MM.1S (cell line): ENCODE measurements at regions not wholly inside any gene's neighbourhood (a gene's known extent, or its start where the extent isn't known, plus 50 kb on each side); places are given as distances from the start of the nearest gene placed in this dataset.

ENCODE experiments used
- DNase-seq: peaks from one replicate; pipeline ENCODE4 v3.0.0-alpha.2; 2015
- H2AFZ ChIP-seq: fragments of 300-600 bp; sonication (generic); 2 replicates; pipeline ENCODE4 v1.6.0; 2016; ENCODE audit warnings: antibody characterized with exemption, low read length
- H3F3A ChIP-seq: fragments of 300-600 bp; sonication (generic); 2 replicates; pipeline ENCODE4 v1.6.1; 2016; ENCODE audit warnings: mild to moderate bottlenecking, antibody characterized with exemption, low read length, moderate library complexity, mixed read lengths; ENCODE audit not compliant: insufficient read depth
- H3K27ac ChIP-seq: fragments of 300-600 bp; sonication (generic); 2 replicates; pipeline ENCODE4 v1.5.1; 2016; ENCODE audit warnings: mild to moderate bottlenecking, low read length
- H3K27me3 ChIP-seq: fragments of 300-600 bp; sonication (generic); replicated peaks from 2 replicates; pipeline ENCODE4 v1.6.0; 2016; ENCODE audit warnings: low read length; ENCODE audit not compliant: insufficient read depth
- H3K36me3 ChIP-seq: fragments of 300-600 bp; sonication (generic); replicated peaks from 2 replicates; pipeline ENCODE4 v1.6.1; 2016; ENCODE audit warnings: mild to moderate bottlenecking, low read length, mixed read lengths; ENCODE audit not compliant: insufficient read depth
- H3K4me1 ChIP-seq: fragments of 300-600 bp; sonication (generic); 2 replicates; pipeline ENCODE4 v1.6.1; 2016; ENCODE audit warnings: low read length, mixed read lengths
- H3K4me2 ChIP-seq: fragments of 300-600 bp; sonication (generic); 2 replicates; pipeline ENCODE4 v1.6.0; 2016; ENCODE audit warnings: low read depth, low read length
- H3K4me3 ChIP-seq: fragments of 300-600 bp; sonication (generic); 2 replicates; pipeline ENCODE4 v1.5.1; 2016; ENCODE audit warnings: low read length, mixed read lengths
- H3K79me2 ChIP-seq: fragments of 300-600 bp; sonication (generic); 2 replicates; pipeline ENCODE4 v1.6.1; 2016; ENCODE audit warnings: mixed run types, low read length, mixed read lengths
- H3K9ac ChIP-seq: fragments of 300-600 bp; sonication (generic); 2 replicates; pipeline ENCODE4 v1.6.1; 2016; ENCODE audit warnings: low read length, mixed read lengths
- H3K9me2 ChIP-seq: fragments of 300-600 bp; sonication (generic); replicated peaks from 2 replicates; pipeline ENCODE4 v1.6.1; 2016; ENCODE audit warnings: mild to moderate bottlenecking, low read length, mixed read lengths; ENCODE audit not compliant: insufficient read depth
- H3K9me3 ChIP-seq: fragments of 300-600 bp; sonication (generic); replicated peaks from 2 replicates; pipeline ENCODE4 v1.6.1; 2016; ENCODE audit warnings: mild to moderate bottlenecking, low read length, mixed read lengths; ENCODE audit not compliant: insufficient read depth
- H4K20me1 ChIP-seq: fragments of 300-600 bp; sonication (generic); 2 replicates; pipeline ENCODE4 v1.6.1; 2016; ENCODE audit warnings: mild to moderate bottlenecking, low read length, moderate library complexity, mixed read lengths; ENCODE audit not compliant: insufficient read depth
- EZH2 ChIP-seq: fragments of 300-600 bp; sonication (generic); optimal IDR thresholded peaks from 2 replicates; pipeline ENCODE3; 2017; ENCODE audit warnings: low read depth, mild to moderate bottlenecking, antibody characterized with exemption, low read length, mixed read lengths
- EZH2phosphoT487 ChIP-seq: fragments of 300-600 bp; sonication (generic); IDR thresholded peaks from 2 replicates; pipeline ENCODE4 v1.6.1; 2018; ENCODE audit warnings: antibody characterized with exemption, low read length
- TF ChIP-seq, protein P1 (sequence below): fragments of 300-600 bp; sonication (generic); IDR thresholded peaks from 2 replicates; pipeline ENCODE4 v1.5.1; 2016; ENCODE audit warnings: antibody characterized with exemption, low read length, mixed read lengths

DNA sequence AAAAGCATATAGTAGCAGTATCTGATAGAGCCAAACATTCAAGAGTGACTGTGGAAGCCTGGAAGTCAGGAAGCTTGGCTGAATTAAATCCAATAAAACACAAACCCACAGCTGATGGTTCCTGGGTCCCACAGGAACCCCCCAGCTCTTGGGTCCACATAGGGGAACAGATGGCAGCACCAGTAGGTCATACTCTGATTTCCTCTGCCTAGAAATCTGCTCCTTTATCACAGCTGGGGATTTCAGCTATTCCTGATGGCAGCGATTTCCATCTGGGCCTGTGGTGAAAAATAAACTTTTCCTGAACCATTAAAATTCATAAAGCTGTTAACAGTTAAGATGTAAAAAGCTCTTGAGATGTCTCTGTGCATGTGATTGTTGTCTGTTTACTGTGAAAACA is 202.0 kb upstream of the FRMD6 start:
- Histone ChIP-seq H2AFZ (no peak overlapping the region), H3K79me2 (no peaks in the 10 kb centered on the region), H3K27me3 (no peaks in the 10 kb centered on the region), H3K4me2 (no peak overlapping the region), H3K9me2 (no peaks in the 10 kb centered on the region), H3F3A (no peaks in the 10 kb centered on the region), H3K4me1 (no peaks in the 10 kb centered on the region), H3K36me3 (no peaks in the 10 kb centered on the region), H3K9ac (no peak overlapping the region), H3K9me3 (no peaks in the 10 kb centered on the region), H3K27ac (no peak overlapping the region), H3K4me3 (no peak overlapping the region), H4K20me1 (no peaks in the 10 kb centered on the region)
- DNase-seq: no peak
- TF ChIP-seq, protein P1, sequence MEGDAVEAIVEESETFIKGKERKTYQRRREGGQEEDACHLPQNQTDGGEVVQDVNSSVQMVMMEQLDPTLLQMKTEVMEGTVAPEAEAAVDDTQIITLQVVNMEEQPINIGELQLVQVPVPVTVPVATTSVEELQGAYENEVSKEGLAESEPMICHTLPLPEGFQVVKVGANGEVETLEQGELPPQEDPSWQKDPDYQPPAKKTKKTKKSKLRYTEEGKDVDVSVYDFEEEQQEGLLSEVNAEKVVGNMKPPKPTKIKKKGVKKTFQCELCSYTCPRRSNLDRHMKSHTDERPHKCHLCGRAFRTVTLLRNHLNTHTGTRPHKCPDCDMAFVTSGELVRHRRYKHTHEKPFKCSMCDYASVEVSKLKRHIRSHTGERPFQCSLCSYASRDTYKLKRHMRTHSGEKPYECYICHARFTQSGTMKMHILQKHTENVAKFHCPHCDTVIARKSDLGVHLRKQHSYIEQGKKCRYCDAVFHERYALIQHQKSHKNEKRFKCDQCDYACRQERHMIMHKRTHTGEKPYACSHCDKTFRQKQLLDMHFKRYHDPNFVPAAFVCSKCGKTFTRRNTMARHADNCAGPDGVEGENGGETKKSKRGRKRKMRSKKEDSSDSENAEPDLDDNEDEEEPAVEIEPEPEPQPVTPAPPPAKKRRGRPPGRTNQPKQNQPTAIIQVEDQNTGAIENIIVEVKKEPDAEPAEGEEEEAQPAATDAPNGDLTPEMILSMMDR: no peak
- TF ChIP-seq EZH2phosphoT487 (no peak), EZH2 (no peak)

DNA sequence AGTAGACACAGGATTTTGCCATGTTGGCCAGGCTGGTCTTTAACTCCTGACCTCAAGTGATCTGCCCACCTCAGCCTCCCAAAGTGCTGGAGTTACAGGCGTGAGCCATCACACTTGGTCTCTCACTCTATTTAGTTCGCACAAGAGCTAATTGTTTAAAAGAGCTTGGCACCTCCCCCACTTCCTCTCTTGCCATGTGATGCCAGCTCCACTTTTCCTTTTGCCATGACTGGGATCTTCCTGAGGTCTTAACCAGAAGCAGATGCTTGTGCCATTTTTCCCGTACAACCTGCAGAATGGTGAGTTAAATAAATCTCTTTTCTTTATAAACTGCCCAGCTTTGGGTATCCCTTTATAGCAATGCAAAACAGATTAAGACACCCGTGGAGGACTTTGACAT is 200.1 kb upstream of the FRMD6 start:
- Histone ChIP-seq H3F3A (no peaks in the 10 kb centered on the region), H3K79me2 (no peaks in the 10 kb centered on the region), H3K27ac (no peak overlapping the region), H3K9me3 (no peaks in the 10 kb centered on the region), H3K9me2 (no peaks in the 10 kb centered on the region), H4K20me1 (no peaks in the 10 kb centered on the region), H3K9ac (no peak overlapping the region), H2AFZ (no peak overlapping the region), H3K4me1 (no peaks in the 10 kb centered on the region), H3K4me2 (no peak overlapping the region), H3K27me3 (no peaks in the 10 kb centered on the region), H3K4me3 (no peak overlapping the region), H3K36me3 (no peaks in the 10 kb centered on the region)
- TF ChIP-seq, protein P1: no peak
- TF ChIP-seq EZH2phosphoT487 (no peak), EZH2 (no peak)
- DNase-seq: no peak

DNA sequence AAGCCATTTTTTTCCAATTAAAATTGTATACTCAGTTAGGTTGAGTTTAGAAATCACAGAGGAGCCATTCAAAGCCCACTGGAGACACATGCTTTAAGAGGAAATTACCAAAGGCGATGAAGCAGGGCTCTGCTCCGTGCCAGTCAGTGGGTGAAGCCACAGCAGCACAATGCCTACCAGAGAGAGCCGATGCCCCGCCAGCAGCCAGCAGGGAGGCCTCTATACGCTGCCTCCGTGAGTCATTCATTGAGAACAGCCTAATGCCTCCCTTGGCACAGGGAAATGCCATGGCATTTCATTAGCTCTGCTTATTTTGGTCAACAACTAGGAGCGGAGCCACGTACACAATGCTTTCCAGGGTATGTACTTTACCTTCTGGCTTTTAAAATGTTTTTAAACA is 197.8 kb upstream of the FRMD6 start:
- Histone ChIP-seq H3F3A (no peaks in the 10 kb centered on the region), H2AFZ (no peak overlapping the region), H3K36me3 (no peaks in the 10 kb centered on the region), H3K4me1 (no peaks in the 10 kb centered on the region), H3K4me2 (no peak overlapping the region), H3K27ac (no peak overlapping the region), H3K79me2 (no peaks in the 10 kb centered on the region), H3K9me3 (no peaks in the 10 kb centered on the region), H3K9me2 (no peaks in the 10 kb centered on the region), H3K4me3 (no peak overlapping the region), H3K9ac (no peak overlapping the region), H3K27me3 (no peaks in the 10 kb centered on the region), H4K20me1 (no peaks in the 10 kb centered on the region)
- DNase-seq: no peak
- TF ChIP-seq EZH2phosphoT487: no peak
- TF ChIP-seq EZH2: no peak
- TF ChIP-seq, protein P1: no peak
